Sigmoid colon (tissue), 6 donors: ENCODE measurements at regions not wholly inside any gene's neighbourhood (a gene's known extent, or its start where the extent isn't known, plus 50 kb on each side); places are given as distances from the start of the nearest gene placed in this dataset.

ENCODE experiments used
- DNase-seq: peaks from one replicate; pipeline ENCODE4 v3.0.0-alpha.2; 2019
- H3K27ac ChIP-seq, 4 donors: fragments of 200-600 bp; sonication (generic); one replicate each; pipeline ENCODE4 v1.5.1; 2016 to 2019; ENCODE audit warnings: mild to moderate bottlenecking in 1 of 4
- H3K27me3 ChIP-seq, 3 donors: fragments of 200-600 bp; sonication (generic); one replicate each; pipeline ENCODE4 v1.5.1; 2019; ENCODE audit warnings: mild to moderate bottlenecking in 1 of 3
- H3K36me3 ChIP-seq, 4 donors: fragments of 200-600 bp; sonication (generic); one replicate each; pipeline ENCODE4 v1.5.1; 2016 to 2019
- H3K4me1 ChIP-seq, 4 donors: fragments of 200-600 bp; sonication (generic); one replicate each; pipeline ENCODE4 v1.5.1; 2017 to 2019
- H3K4me3 ChIP-seq, 4 donors: fragments of 200-600 bp; sonication (generic); one replicate each; pipeline ENCODE4 v1.5.1; 2017 to 2019; ENCODE audit warnings: mild to moderate bottlenecking in 2 of 4, moderate library complexity in 1 of 4
- H3K9me3 ChIP-seq, 4 donors: fragments of 200-600 bp in 3 of 4; sonication (generic) in 3 of 4; one replicate each; pipeline versions ENCODE4 v1.5.1 to v1.6.1; 2013 to 2019
- EP300 ChIP-seq, 4 donors: sonication (generic); formaldehyde crosslinking; IDR thresholded peaks; one replicate each; pipeline ENCODE4 v1.6.1; 2017; ENCODE audit warnings: antibody characterized with exemption in 4 of 4
- POLR2A ChIP-seq, 2 donors: fragments of 450-650 bp; IDR thresholded peaks; one replicate each; pipeline ENCODE4 v1.6.1; 2016; ENCODE audit warnings: antibody characterized with exemption in 2 of 2, mild to moderate bottlenecking in 2 of 2, moderate library complexity in 2 of 2
- POLR2AphosphoS5 ChIP-seq, 4 donors: sonication (generic); formaldehyde crosslinking; IDR thresholded peaks; one replicate each; pipeline ENCODE4 v1.6.1; 2017; ENCODE audit warnings: antibody characterized with exemption in 4 of 4
- WGBS, 2 donors: extraction: QIAGEN DNeasy Blood & Tissue Kit; methylation state at CpG; one replicate each; pipeline ENCODE4 v1.1.7; 2013; 5-methylcytosine and 5-hydroxymethylcytosine counted together
- intact Hi-C: fragments of 100-400 bp; cut with DNase I; formaldehyde crosslinking; loops from one replicate; pipeline ENCODE4 v1.15.1; 2023
- TF ChIP-seq, protein P1 (sequence below), 4 experiments: fragments of 450-650 bp in 3 of 4; fragments of 200-600 bp in 1 of 4; IDR thresholded peaks; one replicate each; pipeline ENCODE4 v1.5.1; 2016 to 2019; ENCODE audit warnings: antibody characterized with exemption in 4 of 4, mild to moderate bottlenecking in 3 of 4, moderate library complexity in 2 of 4
- donor health status: healthy with polysubstance abuse.
- donor health status: healthy.

DNA sequence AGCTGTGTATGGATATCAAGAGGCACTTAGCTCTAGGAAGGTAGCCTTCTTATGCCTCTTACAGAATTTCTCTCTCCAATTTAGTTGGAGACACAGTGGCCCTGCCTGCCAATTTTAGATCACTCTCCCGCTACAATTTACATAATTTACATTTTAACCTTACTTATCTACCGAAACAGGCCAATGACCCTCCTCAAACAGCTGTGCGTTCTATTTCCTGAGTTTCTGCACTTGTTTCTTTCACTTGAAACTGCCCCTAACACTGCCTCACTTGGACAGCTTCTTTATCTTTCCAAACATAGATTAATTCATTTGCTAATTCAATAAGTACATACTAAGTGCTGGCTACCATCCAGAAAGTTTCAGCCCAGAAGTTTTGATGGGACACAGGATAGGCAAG lies 52.9 kb upstream of the HDDC2 start:
- H3K4me3 ChIP-seq = no peak overlapping the region
- 61 to 76% methylated on average over 3 of the region's 3 CpGs for WGBS, 2 donors
- no peaks in the 10 kb centered on the region for H3K4me1 ChIP-seq
- H3K9me3 ChIP-seq = no peaks in the 10 kb centered on the region
- intact Hi-C loops = no loop called here
- H3K36me3 ChIP-seq = no peaks in the 10 kb centered on the region
- TF ChIP-seq POLR2AphosphoS5 (IDR thresholded peaks at IDR 0.05) = no peak
- TF ChIP-seq EP300 (IDR thresholded peaks at IDR 0.05) = no peak
- TF ChIP-seq, protein P1, sequence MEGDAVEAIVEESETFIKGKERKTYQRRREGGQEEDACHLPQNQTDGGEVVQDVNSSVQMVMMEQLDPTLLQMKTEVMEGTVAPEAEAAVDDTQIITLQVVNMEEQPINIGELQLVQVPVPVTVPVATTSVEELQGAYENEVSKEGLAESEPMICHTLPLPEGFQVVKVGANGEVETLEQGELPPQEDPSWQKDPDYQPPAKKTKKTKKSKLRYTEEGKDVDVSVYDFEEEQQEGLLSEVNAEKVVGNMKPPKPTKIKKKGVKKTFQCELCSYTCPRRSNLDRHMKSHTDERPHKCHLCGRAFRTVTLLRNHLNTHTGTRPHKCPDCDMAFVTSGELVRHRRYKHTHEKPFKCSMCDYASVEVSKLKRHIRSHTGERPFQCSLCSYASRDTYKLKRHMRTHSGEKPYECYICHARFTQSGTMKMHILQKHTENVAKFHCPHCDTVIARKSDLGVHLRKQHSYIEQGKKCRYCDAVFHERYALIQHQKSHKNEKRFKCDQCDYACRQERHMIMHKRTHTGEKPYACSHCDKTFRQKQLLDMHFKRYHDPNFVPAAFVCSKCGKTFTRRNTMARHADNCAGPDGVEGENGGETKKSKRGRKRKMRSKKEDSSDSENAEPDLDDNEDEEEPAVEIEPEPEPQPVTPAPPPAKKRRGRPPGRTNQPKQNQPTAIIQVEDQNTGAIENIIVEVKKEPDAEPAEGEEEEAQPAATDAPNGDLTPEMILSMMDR (IDR thresholded peaks at IDR 0.05) = no peak
- TF ChIP-seq POLR2A (IDR thresholded peaks at IDR 0.05) = no peak
- no peaks in the 10 kb centered on the region for H3K27me3 ChIP-seq
- DNase-seq = no peak
- H3K27ac ChIP-seq = no peak overlapping the region

DNA sequence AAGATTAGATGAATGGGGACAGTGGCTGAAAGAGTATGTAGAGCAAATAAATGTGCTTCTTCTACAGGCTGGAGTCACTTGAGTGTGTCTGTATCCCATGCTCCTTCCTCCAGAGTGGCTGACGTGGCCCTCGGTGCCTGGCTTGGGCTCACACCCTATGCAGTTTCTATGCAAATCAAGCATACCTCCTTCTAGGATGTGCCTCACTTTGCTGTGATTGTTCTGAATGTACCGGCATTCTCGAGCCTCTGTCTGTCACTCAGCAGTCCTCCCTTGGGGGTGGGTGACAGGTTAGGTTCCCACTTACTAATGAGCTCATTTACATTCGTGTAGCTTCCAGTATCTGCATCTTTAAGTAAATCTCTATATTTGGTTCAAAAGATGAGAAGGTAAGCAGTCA lies 55.1 kb upstream of the HDDC2 start:
- Histone ChIP-seq H3K36me3 (no peaks in the 10 kb centered on the region), H3K4me1 (no peaks in the 10 kb centered on the region), H3K27me3 (no peaks in the 10 kb centered on the region), H3K27ac (no peak overlapping the region), H3K4me3 (no peak overlapping the region), H3K9me3 (no peaks in the 10 kb centered on the region)
- DNase-seq = no peak
- WGBS, 2 donors = 34 to 51% methylated on average over 5 of the region's 5 CpGs
- TF ChIP-seq POLR2A (IDR thresholded peaks at IDR 0.05) = no peak
- no peak for TF ChIP-seq EP300 (IDR thresholded peaks at IDR 0.05)
- TF ChIP-seq, protein P1 (IDR thresholded peaks at IDR 0.05) = no peak
- intact Hi-C loops = no loop called here

DNA sequence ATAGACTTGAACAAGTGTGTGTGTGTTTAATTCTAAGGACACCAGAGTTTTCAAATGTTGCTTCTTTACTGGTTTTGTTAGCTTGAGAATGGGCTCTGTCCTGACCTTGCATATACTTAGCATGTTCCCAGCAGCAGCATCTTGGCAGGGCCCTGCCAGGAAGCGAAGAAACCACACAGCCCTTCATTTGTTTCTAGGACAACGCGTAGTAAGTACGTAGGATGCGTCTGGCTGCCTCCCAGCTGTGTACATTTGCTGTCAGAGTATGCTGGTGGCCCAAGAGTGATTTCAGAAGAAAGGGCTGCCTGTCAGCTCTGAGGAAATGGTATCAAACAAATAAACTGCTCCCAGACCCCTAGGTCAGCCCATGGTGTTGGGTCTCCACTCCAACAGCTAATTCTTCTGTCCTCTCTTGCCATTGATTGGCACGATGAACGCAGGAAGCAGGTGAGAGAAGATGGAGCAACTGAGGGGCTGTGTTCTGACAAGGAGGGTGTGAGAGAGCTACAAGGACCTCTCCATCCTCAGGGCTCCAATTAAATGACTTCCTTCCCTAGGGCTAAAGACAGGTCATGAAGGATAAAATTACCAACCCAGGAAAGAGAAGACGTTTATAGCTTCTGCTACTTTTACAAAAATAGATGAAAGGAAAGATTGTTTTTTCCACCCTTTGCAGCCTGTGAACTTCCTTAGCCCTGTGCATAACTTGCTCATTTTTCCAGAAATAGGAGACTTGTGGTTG lies 55.9 kb upstream of the HDDC2 start:
- no peaks in the 10 kb centered on the region for H3K27me3 ChIP-seq
- TF ChIP-seq, protein P1 (IDR thresholded peaks at IDR 0.05) = no peak
- TF ChIP-seq POLR2AphosphoS5 (IDR thresholded peaks at IDR 0.05) = no peak
- no peak for TF ChIP-seq EP300 (IDR thresholded peaks at IDR 0.05)
- no peak for TF ChIP-seq POLR2A (IDR thresholded peaks at IDR 0.05)
- intact Hi-C loops = no loop called here
- H3K4me1 ChIP-seq = peaks cover 0 to 3% (median 3%) of the 10 kb centered on the region in 4 donors
- whole genome bisulfite sequencing, 2 donors = 28 to 60% methylated on average over 8 of the region's 8 CpGs
- H3K9me3 ChIP-seq = no peaks in the 10 kb centered on the region
- H3K27ac ChIP-seq = no peak overlapping the region
- DNase-seq = no peak
- H3K4me3 ChIP-seq = no peak overlapping the region
- no peaks in the 10 kb centered on the region for H3K36me3 ChIP-seq

DNA sequence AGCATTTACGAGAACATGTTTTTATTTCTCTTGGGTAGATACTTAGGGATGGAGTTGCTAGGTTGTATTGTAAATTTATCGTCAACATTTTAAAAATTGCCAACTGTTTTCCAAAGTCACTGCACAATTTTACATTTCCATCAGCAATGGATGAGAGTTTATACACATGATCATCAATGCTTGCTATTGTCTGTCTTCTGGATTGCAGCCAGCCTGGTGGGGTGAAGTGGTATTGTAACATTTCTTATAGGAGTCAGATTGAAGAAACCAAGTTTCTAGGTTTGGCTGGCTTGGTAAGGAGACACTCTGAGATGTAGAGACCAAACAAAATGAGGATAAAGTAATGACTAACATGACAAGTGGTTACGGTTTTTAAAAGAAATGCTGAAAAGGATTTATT lies 57.1 kb upstream of the HDDC2 start:
- no peak for DNase-seq
- Histone ChIP-seq H3K9me3 (no peaks in the 10 kb centered on the region), H3K27me3 (no peaks in the 10 kb centered on the region), H3K36me3 (no peaks in the 10 kb centered on the region), H3K27ac (no peak overlapping the region), H3K4me1 (peaks cover 0 to 14% (median 13%) of the 10 kb centered on the region in 4 donors), H3K4me3 (no peak overlapping the region)
- TF ChIP-seq POLR2A (IDR thresholded peaks at IDR 0.05) = no peak
- TF ChIP-seq POLR2AphosphoS5 (IDR thresholded peaks at IDR 0.05) = no peak
- no peak for TF ChIP-seq EP300 (IDR thresholded peaks at IDR 0.05)
- TF ChIP-seq, protein P1 (IDR thresholded peaks at IDR 0.05) = no peak
- intact Hi-C loops = no loop called here
- 86 to 96% methylated on average over 3 of the region's 3 CpGs for WGBS, 2 donors

DNA sequence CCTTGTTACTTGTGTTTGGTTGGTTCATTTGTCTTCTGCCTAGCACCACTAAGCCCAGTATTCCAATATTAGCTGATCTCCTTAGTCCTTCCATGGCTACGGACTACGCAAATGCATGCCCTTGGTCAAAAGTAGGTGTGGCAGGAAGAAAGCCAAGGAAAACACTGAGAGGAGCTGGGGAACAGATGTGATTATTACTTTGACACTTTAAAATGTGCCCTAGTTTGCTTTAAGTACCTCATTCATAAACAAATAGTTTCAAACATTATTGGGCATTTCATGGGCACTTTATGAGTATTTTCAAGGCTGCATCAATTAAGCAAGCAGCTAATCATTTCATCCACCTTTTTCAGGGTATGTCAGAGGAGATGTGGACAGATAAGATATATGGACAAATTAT lies 60.1 kb upstream of the HDDC2 start:
- H3K27ac ChIP-seq = no peak overlapping the region
- H3K4me1 ChIP-seq = peaks cover 0 to 33% (median 19%) of the 10 kb centered on the region in 4 donors
- WGBS, 2 donors = 62 to 79% methylated on average over 2 of the region's 2 CpGs
- no peak overlapping the region for H3K4me3 ChIP-seq
- no peaks in the 10 kb centered on the region for H3K36me3 ChIP-seq
- TF ChIP-seq POLR2A (IDR thresholded peaks at IDR 0.05) (no peak), POLR2AphosphoS5 (IDR thresholded peaks at IDR 0.05) (no peak), EP300 (IDR thresholded peaks at IDR 0.05) (no peak)
- TF ChIP-seq, protein P1 (IDR thresholded peaks at IDR 0.05) = no peak
- DNase-seq = no peak
- intact Hi-C loops = loop anchor here (5.0 kb wide), 2 partner anchors 50 to 385 kb away; partner anchors contain the start of gene HEY2
- H3K9me3 ChIP-seq = no peaks in the 10 kb centered on the region
- no peaks in the 10 kb centered on the region for H3K27me3 ChIP-seq
